ENCODE measurements at regions not wholly inside any gene's neighbourhood (a gene's known extent, or its start where the extent isn't known, plus 50 kb on each side); places are given as distances from the start of the nearest gene placed in this dataset.

GRCh38 chr2:120454654-120455385 lies 108.9 kb downstream of the INHBB start:
- H3K27ac ChIP-seq (ENCODE audit: extremely low read depth, low read depth, low read length): no peak overlapping the region
- BruUV-seq (replicated peaks): no TSS peak
- no peak overlapping the region for H2AFZ ChIP-seq (ENCODE audit: low read depth, low read length)
- in situ Hi-C loops (cut with MboI) (no loop called here), intact Hi-C loops (cut with micrococcal nuclease) (loop anchor here (5.0 kb wide), 1 partner anchor 113 kb away; no protein-coding TSS in a partner anchor)
- no peaks in the 10 kb centered on the region; the same call in 1 of the 2 replicates for H4K20me1 ChIP-seq (replicated peaks; ENCODE audit: control insufficient read depth, insufficient read depth, low read length)
- no peaks in the 10 kb centered on the region for H3K36me3 ChIP-seq (ENCODE audit: control insufficient read depth, insufficient read depth, low read length)
- peaks cover 2 to 25% of the 10 kb centered on the region in 2 experiments; a peak in 3 of 5 replicates for H3K27me3 ChIP-seq (ENCODE audit: control insufficient read depth in 2 of 2, insufficient read depth in 2 of 2, low read length in 2 of 2)
- 6% methylated on average over 12 of the region's 12 CpGs for WGBS (ENCODE audit: insufficient coverage, low coverage, missing lambda C conversion rate)
- FAIRE-seq (peak; percentile 42), DNase-seq (ENCODE audit: extremely low read depth in 1 of 4, low spot score in 3 of 4) (no peak), ATAC-seq (no peak)
- no peak overlapping the region for H3K4me3 ChIP-seq
- H3K4me1 ChIP-seq (replicated peaks in 1 of 2; ENCODE audit: control insufficient read depth in 2 of 2, insufficient read depth in 2 of 2, low read length in 2 of 2): peaks cover 0 to 3% of the 10 kb centered on the region in 2 experiments; a peak in 2 of 5 replicates
- TF ChIP-seq TFAM (CRISPR knock-in tag; conservative IDR thresholded peaks at IDR 0.05): no peak
- TF ChIP-seq TBL1XR1 (IDR thresholded peaks at IDR 0.05; ENCODE audit: low read length in 2 of 2): no peak
- TF ChIP-seq YBX1 (IDR thresholded peaks at IDR 0.05): no peak
- 0 out of 2 replicates have a peak, but pooled peaks have one; percentile 7 for TF ChIP-seq EGR1 (conservative IDR thresholded peaks at IDR 0.05)
- TF ChIP-seq C11orf30 (IDR thresholded peaks at IDR 0.05; ENCODE audit: low read depth): 0 out of 2 replicates have a peak, but pooled peaks have one; percentile 9
- TF ChIP-seq FOSL1 (tag; conservative IDR thresholded peaks at IDR 0.05): peak; percentile 81
- TF ChIP-seq ZNF316 (IDR thresholded peaks at IDR 0.05): peak; percentile 23; the same call in 1 of the 2 replicates
- TF ChIP-seq NFE2 (IDR thresholded peaks at IDR 0.05; ENCODE audit: low read depth): peak; percentile 14; the same call in 1 of the 2 replicates
- POLR2A ChIA-PET: interaction anchor here (0.7 kb wide), 1 partner anchor 9 kb away, joined by 3 read pairs; no protein-coding TSS in a partner anchor
- H3K4me2 ChIP-seq (ENCODE audit: insufficient read depth, low read length): no peak overlapping the region
- H3K79me2 ChIP-seq (ENCODE audit: control insufficient read depth, insufficient read depth, low read length): no peaks in the 10 kb centered on the region
- no peak overlapping the region for H3K9ac ChIP-seq (ENCODE audit: insufficient read depth in 1 of 2, low read depth in 2 of 2, low read length in 2 of 2)
- H3K9me3 ChIP-seq (replicated peaks; ENCODE audit: control insufficient read depth, insufficient read depth, low read depth, low read length): no peaks in the 10 kb centered on the region
- CTCF ChIA-PET (ENCODE audit: low intra/inter-chr PET ratio): interaction anchor here (0.6 kb wide), 1 partner anchor 142 kb away, joined by 3 read pairs; no protein-coding TSS in a partner anchor
- H3K9me1 ChIP-seq (ENCODE audit: control insufficient read depth, insufficient read depth, low read length): peaks cover 5% of the 10 kb centered on the region
